ENCODE measurements at regions not wholly inside any gene's neighbourhood (a gene's known extent, or its start where the extent isn't known, plus 50 kb on each side); places are given as distances from the start of the nearest gene placed in this dataset.

DNA sequence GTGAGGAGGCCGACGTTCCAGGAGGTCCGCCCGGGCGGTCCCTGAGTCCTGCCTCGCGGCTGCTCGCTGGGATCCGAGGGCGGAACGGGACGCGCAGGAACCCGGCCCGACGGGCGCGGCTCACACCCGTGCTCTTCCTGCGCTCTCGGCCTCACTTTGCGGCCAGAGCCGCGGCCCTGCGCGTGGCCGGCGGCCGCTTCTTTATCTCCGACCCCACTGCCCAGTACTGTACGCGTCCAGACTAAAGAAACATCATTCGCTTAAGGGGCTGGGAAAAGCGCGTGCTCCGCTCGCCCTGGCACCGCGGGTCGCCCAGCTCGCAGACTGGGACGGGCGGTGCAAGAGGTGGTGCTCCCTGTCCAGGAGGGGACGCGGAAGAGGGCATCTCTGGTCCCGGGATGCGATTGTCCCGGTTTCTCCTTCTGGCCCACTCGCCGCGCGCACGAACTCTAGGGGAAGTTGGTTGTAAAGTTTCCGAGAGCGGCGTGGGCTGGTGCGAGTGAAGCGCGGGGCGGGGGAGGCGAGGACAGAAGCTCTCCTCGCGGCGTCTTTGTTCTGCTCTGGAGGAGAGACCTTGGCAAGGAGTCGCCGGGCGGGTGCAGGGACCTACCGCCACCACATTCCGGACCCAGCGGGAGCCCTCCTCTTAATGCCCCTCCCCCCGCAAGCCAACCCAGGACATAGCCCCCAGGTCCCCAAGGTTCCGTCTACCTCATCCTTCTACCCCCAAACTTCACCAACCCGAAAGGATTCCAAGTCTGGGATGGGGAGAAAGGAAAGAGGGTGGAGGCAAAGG lies 71.0 kb downstream of the SOX4 start:
- no peak for TF ChIP-seq CTCF (IDR thresholded peaks at IDR 0.05)
- Histone ChIP-seq H3K36me3 (ENCODE audit: low read depth) (no peaks in the 10 kb centered on the region), H3K4me1 (ENCODE audit: low read depth) (peaks cover 20% of the 10 kb centered on the region), H3K4me3 (no peak overlapping the region), H3K9me3 (no peaks in the 10 kb centered on the region)
- intact Hi-C loops (cut with DNase I, micrococcal nuclease), result loop anchor here in 1 of 2 donors (10.0 kb wide), 1 partner anchor 90 kb away; no protein-coding TSS in a partner anchor
- DNase-seq (peak in 2 of 3 donors; percentile 12 to 51), ATAC-seq (peak; percentile 68)

DNA sequence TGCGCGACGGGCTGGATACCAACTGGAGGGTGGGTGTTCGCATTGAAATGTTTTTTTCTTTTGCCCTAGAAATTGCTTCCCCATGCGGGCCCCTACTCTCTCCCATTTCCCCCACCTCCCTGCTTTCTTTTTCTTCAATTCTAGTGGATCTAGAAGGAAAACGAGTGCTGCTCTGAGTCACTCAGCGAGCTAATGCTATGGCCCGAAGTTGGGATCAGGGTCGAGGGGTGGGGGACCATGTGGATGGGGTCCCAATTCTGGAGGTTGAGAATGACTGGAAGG lies 71.5 kb downstream of the SOX4 start:
- H3K4me1 ChIP-seq (ENCODE audit: low read depth), result peaks cover 20% of the 10 kb centered on the region
- ATAC-seq (no peak), DNase-seq (no peak)
- no peak overlapping the region for H3K4me3 ChIP-seq
- H3K9me3 ChIP-seq, result no peaks in the 10 kb centered on the region
- intact Hi-C loops (cut with DNase I, micrococcal nuclease), result loop anchor here in 1 of 2 donors (10.0 kb wide), 1 partner anchor 90 kb away; no protein-coding TSS in a partner anchor
- no peaks in the 10 kb centered on the region for H3K36me3 ChIP-seq (ENCODE audit: low read depth)
- no peak for TF ChIP-seq CTCF (IDR thresholded peaks at IDR 0.05)

DNA sequence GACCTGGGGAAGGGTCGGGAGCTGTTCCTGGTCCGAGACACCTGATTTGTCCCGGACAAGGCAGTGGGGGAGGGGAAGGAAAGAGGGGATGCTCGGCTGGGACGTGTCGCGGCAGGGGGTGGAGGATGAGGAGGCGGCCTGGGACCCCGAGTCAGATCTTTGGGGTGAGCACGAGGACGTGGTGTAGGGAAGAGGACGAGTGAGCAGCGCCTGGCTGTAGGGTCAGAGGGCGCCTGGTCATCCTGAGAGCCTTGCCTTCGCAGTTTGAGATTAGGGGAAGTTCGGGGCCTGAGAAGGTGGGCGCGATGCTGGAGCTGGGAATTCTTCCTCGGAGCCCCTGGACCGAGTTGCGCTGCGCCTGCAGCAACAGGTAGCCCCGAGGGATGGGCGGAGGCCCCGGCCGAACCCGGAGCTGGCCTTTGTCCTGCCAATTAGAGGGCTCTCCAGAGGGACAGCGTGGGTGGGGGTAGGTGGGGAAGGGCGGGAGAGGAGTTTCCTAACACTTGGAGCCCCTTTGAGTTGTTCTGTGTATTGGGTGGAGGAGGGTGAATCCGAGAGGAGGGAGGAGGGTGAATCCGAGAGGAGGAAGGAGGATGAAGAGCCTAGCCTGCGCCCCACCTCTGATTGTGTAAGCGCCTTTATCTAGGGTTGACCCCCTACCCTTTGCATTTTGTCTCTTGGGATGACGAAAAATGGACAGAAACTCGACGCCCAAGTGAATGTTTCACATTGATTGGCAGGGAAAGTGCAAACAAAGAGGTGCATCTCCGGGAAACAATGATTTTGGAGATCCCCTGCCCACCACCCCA lies 72.0 kb downstream of the SOX4 start:
- no peaks in the 10 kb centered on the region for H3K9me3 ChIP-seq
- peaks cover 20% of the 10 kb centered on the region for H3K4me1 ChIP-seq (ENCODE audit: low read depth)
- ATAC-seq (no peak), DNase-seq (no peak)
- intact Hi-C loops (cut with DNase I, micrococcal nuclease), result loop anchor here in 1 of 2 donors (10.0 kb wide), 1 partner anchor 89 kb away; no protein-coding TSS in a partner anchor
- TF ChIP-seq CTCF (IDR thresholded peaks at IDR 0.05), result no peak
- no peak overlapping the region for H3K4me3 ChIP-seq
- no peaks in the 10 kb centered on the region for H3K36me3 ChIP-seq (ENCODE audit: low read depth)

- ATAC-seq (no peak), DNase-seq (peak in 1 of 3 donors; percentile 3)
- Histone ChIP-seq H3K4me1 (ENCODE audit: low read depth) (peaks cover 20% of the 10 kb centered on the region), H3K4me3 (no peak overlapping the region), H3K9me3 (no peaks in the 10 kb centered on the region), H3K36me3 (ENCODE audit: low read depth) (no peaks in the 10 kb centered on the region)
- TF ChIP-seq CTCF (IDR thresholded peaks at IDR 0.05), result no peak
- intact Hi-C loops (cut with DNase I, micrococcal nuclease), result loop anchor here in 1 of 2 donors (10.0 kb wide), 1 partner anchor 89 kb away; no protein-coding TSS in a partner anchor
These were observed 72.7 kb downstream of the SOX4 start for GRCh38 chr6:21666201-21666691.

DNA sequence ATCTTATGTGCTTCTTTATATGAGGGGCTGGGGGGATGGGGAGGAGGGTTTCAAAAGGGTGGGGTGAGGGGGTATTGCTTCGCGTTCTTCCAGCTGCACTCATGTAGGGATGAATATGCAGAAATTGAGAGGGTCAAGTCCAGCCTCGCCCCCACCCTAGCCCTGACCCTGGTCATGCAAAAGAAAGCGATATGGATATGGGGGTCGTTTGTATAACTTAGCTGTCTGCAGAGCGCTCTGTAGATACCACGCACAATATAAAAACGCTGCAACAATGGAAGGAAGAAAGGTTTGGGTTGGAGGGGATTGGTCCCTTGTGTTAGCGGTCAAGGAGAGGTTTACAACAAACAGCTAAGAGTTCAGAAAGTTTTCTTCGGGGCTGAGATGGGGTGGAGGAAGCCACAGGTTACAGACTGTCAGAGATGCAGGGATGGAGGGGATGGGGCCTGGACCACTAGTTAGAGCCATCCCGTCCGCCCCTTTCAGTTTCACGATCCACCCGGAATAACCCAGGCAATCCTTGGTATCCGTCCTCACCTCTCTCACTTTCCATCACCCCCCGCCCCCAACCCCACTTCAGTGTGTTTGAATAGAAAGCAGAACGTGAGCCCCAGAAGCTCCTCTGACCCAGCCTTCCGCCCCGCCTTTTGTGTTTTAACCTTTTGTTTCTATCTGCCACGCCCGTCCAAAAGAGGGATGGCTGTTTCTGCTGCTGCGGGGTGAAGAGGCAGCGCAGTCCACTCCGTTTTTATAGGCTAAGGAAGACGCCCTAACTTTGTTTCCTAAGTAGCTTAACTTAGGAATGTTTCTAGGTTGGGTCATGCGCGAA lies 73.5 kb downstream of the SOX4 start:
- no peaks in the 10 kb centered on the region for H3K36me3 ChIP-seq (ENCODE audit: low read depth)
- peak; percentile 10 for ATAC-seq
- H3K9me3 ChIP-seq, result no peaks in the 10 kb centered on the region
- intact Hi-C loops (cut with DNase I, micrococcal nuclease), result loop anchor here in 1 of 2 donors (10.0 kb wide), 1 partner anchor 88 kb away; no protein-coding TSS in a partner anchor
- DNase-seq, result peak in 1 of 3 donors; percentile 9
- H3K4me3 ChIP-seq, result no peak overlapping the region
- no peak for TF ChIP-seq CTCF (IDR thresholded peaks at IDR 0.05)
- H3K4me1 ChIP-seq (ENCODE audit: low read depth), result peaks cover 20% of the 10 kb centered on the region
